PFSK-1 (cell line): ENCODE measurements at regions not wholly inside any gene's neighbourhood (a gene's known extent, or its start where the extent isn't known, plus 50 kb on each side); places are given as distances from the start of the nearest gene placed in this dataset.

Experiments
- FOXP2 ChIP-seq: optimal IDR thresholded peaks from 2 replicates; pipeline ENCODE3; 2011; ENCODE audit warnings: borderline replicate concordance, control low read depth, inconsistent platforms; ENCODE audit not compliant: insufficient read depth; ENCODE audit errors: extremely low read length, extremely low read depth
- POLR2AphosphoS5 ChIP-seq: IDR thresholded peaks from 2 replicates; pipeline ENCODE4 v1.6.1; 2012; ENCODE audit warnings: low read depth, mild to moderate bottlenecking, control low read depth, low read length, moderate library complexity
- SIN3A ChIP-seq: IDR thresholded peaks from 2 replicates; pipeline ENCODE4 v1.6.1; 2012; ENCODE audit warnings: mild to moderate bottlenecking, low read length, moderate library complexity, borderline replicate concordance; ENCODE audit not compliant: insufficient read depth
- TAF1 ChIP-seq: IDR thresholded peaks from 2 replicates; pipeline ENCODE4 v1.6.1; 2012; ENCODE audit warnings: low read length, control low read depth, borderline replicate concordance; ENCODE audit not compliant: insufficient read depth
- TF ChIP-seq, protein P1 (sequence below), 2 experiments: IDR thresholded peaks; 2 replicates each; pipeline versions ENCODE4 v1.6.1 to v1.8.0; 2011 to 2012; ENCODE audit warnings: low read depth in 2 of 2, low read length in 2 of 2, control low read depth in 1 of 2, inconsistent platforms in 1 of 2, mild to moderate bottlenecking in 1 of 2, moderate library complexity in 1 of 2; ENCODE audit not compliant: insufficient read depth in 1 of 2

DNA sequence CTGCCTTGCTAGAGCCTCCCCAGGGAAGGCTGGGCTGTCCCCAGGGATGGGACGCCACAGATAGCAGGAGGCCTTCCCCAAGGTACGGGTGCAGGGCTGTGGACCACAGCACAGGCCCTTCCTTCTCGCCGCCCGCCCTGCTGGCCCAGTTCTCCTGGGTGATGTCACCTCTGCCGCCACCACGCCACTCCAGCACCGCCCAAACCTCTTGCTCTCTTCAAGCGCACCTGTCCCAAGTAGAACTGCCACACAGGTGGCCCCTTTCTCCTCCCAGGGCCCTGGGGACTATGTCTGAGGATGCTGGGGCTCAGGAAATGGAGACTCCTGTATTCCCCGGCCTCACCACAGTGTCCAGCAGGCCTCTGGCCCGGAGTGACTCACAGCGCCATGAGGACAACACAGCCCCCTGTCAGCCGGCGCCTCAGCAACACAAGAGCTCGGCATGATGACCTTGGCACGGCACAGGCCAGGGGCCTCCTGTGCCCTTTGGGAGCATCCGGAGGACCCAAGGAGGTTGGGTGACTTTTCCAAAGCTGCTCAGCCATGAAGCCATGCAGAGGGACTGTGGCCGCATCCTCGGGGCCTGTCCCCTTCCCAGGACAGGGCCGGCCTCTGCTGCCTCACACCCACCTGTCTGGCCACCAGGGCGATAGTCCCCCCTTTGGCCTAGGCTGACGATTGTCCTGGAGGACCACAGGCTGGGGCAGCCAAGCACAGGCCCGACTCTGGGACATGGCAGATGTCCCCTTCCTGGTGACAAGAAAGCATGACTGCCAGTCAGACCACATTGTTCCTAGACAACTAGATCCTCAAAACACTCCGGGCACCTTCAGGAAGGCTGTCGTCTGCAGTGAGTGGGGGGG lies 1023.5 kb downstream of the BRD1 start:
- no peak for TF ChIP-seq SIN3A
- TF ChIP-seq, protein P1, sequence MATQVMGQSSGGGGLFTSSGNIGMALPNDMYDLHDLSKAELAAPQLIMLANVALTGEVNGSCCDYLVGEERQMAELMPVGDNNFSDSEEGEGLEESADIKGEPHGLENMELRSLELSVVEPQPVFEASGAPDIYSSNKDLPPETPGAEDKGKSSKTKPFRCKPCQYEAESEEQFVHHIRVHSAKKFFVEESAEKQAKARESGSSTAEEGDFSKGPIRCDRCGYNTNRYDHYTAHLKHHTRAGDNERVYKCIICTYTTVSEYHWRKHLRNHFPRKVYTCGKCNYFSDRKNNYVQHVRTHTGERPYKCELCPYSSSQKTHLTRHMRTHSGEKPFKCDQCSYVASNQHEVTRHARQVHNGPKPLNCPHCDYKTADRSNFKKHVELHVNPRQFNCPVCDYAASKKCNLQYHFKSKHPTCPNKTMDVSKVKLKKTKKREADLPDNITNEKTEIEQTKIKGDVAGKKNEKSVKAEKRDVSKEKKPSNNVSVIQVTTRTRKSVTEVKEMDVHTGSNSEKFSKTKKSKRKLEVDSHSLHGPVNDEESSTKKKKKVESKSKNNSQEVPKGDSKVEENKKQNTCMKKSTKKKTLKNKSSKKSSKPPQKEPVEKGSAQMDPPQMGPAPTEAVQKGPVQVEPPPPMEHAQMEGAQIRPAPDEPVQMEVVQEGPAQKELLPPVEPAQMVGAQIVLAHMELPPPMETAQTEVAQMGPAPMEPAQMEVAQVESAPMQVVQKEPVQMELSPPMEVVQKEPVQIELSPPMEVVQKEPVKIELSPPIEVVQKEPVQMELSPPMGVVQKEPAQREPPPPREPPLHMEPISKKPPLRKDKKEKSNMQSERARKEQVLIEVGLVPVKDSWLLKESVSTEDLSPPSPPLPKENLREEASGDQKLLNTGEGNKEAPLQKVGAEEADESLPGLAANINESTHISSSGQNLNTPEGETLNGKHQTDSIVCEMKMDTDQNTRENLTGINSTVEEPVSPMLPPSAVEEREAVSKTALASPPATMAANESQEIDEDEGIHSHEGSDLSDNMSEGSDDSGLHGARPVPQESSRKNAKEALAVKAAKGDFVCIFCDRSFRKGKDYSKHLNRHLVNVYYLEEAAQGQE (IDR thresholded peaks at IDR 0.05; ENCODE audit: insufficient read depth in 1 of 2, low read depth in 2 of 2, low read length in 2 of 2), result no peak
- TF ChIP-seq TAF1, result no peak
- TF ChIP-seq POLR2AphosphoS5, result no peak
- no peak for TF ChIP-seq FOXP2

DNA sequence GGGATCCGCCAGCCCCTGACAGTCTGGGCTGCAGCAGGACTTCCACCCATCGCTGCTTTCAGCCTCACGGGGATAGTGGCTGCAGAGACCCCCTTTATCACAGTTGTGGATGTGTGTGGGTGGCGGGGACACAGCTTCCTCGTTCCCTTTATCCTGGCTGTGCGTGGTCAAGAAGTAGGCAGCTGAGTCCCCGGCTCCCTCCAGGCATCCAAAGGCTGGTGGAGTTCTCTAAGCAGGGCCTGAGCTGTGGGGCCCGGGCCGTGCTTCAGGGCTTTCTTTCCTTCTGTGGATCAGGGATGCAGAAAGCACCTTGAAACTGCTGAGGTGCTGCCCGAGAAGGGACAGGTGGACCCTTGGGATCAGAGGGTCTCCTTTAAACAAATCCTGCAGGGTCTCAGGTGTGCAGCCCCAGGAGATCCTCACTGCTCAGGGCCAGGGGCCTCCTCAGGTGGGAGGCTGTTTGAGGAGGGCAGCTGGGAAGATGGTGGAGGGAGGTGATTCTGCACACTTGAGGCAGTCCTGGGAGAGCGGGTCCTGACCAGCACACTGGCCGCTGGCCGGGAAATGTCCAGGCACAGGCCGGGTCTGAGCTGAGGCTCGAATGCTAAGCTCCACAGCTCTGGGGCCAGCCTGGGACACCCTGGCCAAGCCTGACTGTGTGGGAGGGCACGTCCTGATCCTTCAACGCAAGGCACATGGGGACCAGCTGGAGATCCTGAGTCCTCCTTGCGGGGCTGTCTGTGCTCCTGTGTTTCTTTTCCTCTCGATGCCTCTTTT lies 1024.3 kb downstream of the BRD1 start:
- TF ChIP-seq POLR2AphosphoS5, result no peak
- TF ChIP-seq, protein P1 (IDR thresholded peaks at IDR 0.05; ENCODE audit: insufficient read depth in 1 of 2, low read depth in 2 of 2, low read length in 2 of 2), result no peak
- no peak for TF ChIP-seq SIN3A
- no peak for TF ChIP-seq TAF1
- no peak for TF ChIP-seq FOXP2

DNA sequence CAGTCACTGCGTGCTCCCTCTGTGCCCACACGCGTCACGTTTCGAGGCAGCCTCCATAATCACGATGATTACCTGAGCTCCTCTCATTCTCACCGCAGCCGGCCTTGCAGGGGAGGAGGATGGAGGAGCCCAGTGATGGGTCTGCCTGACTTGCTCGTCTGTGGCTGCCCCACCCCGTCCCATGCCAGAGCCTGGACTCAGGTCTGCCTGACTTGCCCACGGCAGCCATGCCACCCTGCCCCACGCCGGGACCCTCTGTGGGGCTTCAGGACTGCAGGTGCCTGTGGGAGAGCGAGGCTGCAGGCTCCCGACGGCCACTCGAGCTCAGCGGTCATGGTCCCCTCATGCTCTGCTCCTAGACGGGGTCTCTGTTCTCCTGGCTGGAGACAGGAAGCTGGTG lies 1025.1 kb downstream of the BRD1 start:
- TF ChIP-seq TAF1 (no peak), FOXP2 (no peak), SIN3A (no peak), POLR2AphosphoS5 (no peak)
- TF ChIP-seq, protein P1 (IDR thresholded peaks at IDR 0.05; ENCODE audit: insufficient read depth in 1 of 2, low read depth in 2 of 2, low read length in 2 of 2), result no peak

DNA sequence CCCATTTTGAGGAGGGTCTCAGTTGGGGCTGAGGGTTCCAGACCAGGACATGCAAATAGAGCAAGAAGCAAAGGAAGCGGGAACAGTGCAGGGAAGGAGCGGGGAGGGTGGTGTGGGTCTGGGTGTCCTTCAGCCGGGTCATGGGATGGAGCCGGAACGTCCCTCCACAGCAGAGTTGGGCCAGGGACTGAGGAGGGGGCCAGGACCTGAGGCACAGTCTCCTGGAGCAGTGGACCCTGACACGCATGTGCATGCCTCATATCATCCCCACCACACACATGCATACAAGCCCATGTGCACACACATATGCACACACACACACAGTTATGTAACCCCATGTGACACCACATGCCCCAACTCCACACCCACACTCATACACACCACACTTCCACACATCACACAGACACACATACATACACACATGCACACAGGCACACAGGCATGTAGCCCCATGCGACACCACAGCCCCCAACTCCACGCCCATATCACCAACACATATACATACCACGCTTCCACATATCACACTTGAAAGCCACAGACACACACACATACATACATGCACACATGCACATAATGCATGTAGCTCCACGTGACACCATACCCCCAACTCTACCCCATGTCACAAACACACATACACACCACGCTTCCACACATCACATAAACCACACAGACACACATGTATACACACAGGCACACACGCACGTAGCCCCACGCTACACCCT lies 1026.6 kb downstream of the BRD1 start:
- TF ChIP-seq POLR2AphosphoS5 (no peak), FOXP2 (no peak), SIN3A (no peak), TAF1 (no peak)
- TF ChIP-seq, protein P1 (IDR thresholded peaks at IDR 0.05; ENCODE audit: insufficient read depth in 1 of 2, low read depth in 2 of 2, low read length in 2 of 2), result no peak
